CD4-positive, CD25-positive, alpha-beta regulatory T cell (primary cell): ENCODE measurements at regions not wholly inside any gene's neighbourhood (a gene's known extent, or its start where the extent isn't known, plus 50 kb on each side); places are given as distances from the start of the nearest gene placed in this dataset.

Source experiments
- ATAC-seq, 2 donors: fragments of 150-1000 bp; cut with Tn5 transposase; one replicate each; pipeline ENCODE4 v1.10.0; 2021; ENCODE audit warnings: low read depth in 2 of 2, moderate number of reproducible peaks in 2 of 2, moderate library complexity in 1 of 2
- DNase-seq, 3 donors: peaks; one replicate each; pipeline versions ENCODE4 v3.0.0 to v3.0.0-alpha.2; 2012 to 2022; ENCODE audit warnings: mixed read lengths in 1 of 3
- H3K27ac ChIP-seq: one replicate; pipeline ENCODE4 v1.7.0; 2013; ENCODE audit warnings: mild to moderate bottlenecking, low read length; ENCODE audit not compliant: insufficient read depth, poor library complexity, severe bottlenecking
- H3K27me3 ChIP-seq: one replicate; pipeline ENCODE4 v1.7.0; 2013; ENCODE audit warnings: low read length; ENCODE audit not compliant: control insufficient read depth, insufficient read depth
- H3K36me3 ChIP-seq: one replicate; pipeline ENCODE4 v1.7.0; 2013; ENCODE audit warnings: mild to moderate bottlenecking, low read length, moderate library complexity; ENCODE audit not compliant: control insufficient read depth, insufficient read depth
- H3K4me1 ChIP-seq: 2 replicates; pipeline ENCODE4 v1.7.0; 2013; ENCODE audit warnings: mild to moderate bottlenecking, low read length; ENCODE audit not compliant: insufficient read depth, control insufficient read depth, poor library complexity, severe bottlenecking
- H3K4me3 ChIP-seq: one replicate; pipeline ENCODE4 v1.7.0; 2013; ENCODE audit warnings: low read depth, mild to moderate bottlenecking, low read length, moderate library complexity
- H3K9me3 ChIP-seq, 2 experiments: 1 replicate in 1 of 2; 2 replicates in 1 of 2; pipeline ENCODE4 v1.7.0; 2013; ENCODE audit warnings: low read length in 2 of 2, mild to moderate bottlenecking in 1 of 2, moderate library complexity in 1 of 2; ENCODE audit not compliant: control insufficient read depth in 2 of 2
- H3K27ac Mint-ChIP-seq, 3 donors: one replicate each; pipeline ENCODE4 v1.8.0; 2020 to 2022; ENCODE audit warnings: mild to moderate bottlenecking in 3 of 3, mixed read lengths in 3 of 3, moderate library complexity in 2 of 3
- H3K27me3 Mint-ChIP-seq: one replicate; pipeline ENCODE4 v1.8.0; 2022; ENCODE audit warnings: mild to moderate bottlenecking, mixed read lengths
- H3K36me3 Mint-ChIP-seq: one replicate; pipeline ENCODE4 v1.8.0; 2020; ENCODE audit warnings: mixed read lengths
- H3K4me1 Mint-ChIP-seq, 4 donors: one replicate each; pipeline ENCODE4 v1.8.0; 2020 to 2022; ENCODE audit warnings: mixed read lengths in 4 of 4, mild to moderate bottlenecking in 1 of 4
- H3K4me3 Mint-ChIP-seq, 4 donors: one replicate each; pipeline ENCODE4 v1.8.0; 2020 to 2022; ENCODE audit warnings: mild to moderate bottlenecking in 4 of 4, mixed read lengths in 4 of 4, moderate library complexity in 3 of 4
- H3K9me3 Mint-ChIP-seq, 7 donors: one replicate each; pipeline ENCODE4 v1.8.0; 2020 to 2022; ENCODE audit warnings: mixed read lengths in 7 of 7, mild to moderate bottlenecking in 3 of 7, moderate library complexity in 2 of 7

GRCh38 chr7:68688416-68689086 lies 909.7 kb upstream of the AUTS2 start:
- no peak for DNase-seq
- Mint-ChIP-seq H3K9me3 (peaks cover 0 to 22% (median 14%) of the 10 kb centered on the region in 7 donors), H3K4me1 (no peaks in the 10 kb centered on the region), H3K4me3 (no peak overlapping the region), H3K36me3 (no peaks in the 10 kb centered on the region), H3K27ac (no peak overlapping the region), H3K27me3 (no peaks in the 10 kb centered on the region)
- no peaks in the 10 kb centered on the region for H3K36me3 ChIP-seq
- no peak overlapping the region for H3K4me3 ChIP-seq
- H3K27ac ChIP-seq, result no peak overlapping the region
- no peak for ATAC-seq
- peaks cover 2 to 4% of the 10 kb centered on the region in 2 experiments for H3K9me3 ChIP-seq
- no peaks in the 10 kb centered on the region for H3K4me1 ChIP-seq
- no peaks in the 10 kb centered on the region for H3K27me3 ChIP-seq

GRCh38 chr7:68689087-68689433 lies 909.2 kb upstream of the AUTS2 start:
- H3K36me3 Mint-ChIP-seq, result no peaks in the 10 kb centered on the region
- no peaks in the 10 kb centered on the region for H3K27me3 Mint-ChIP-seq
- DNase-seq, result no peak
- Histone ChIP-seq H3K4me1 (no peaks in the 10 kb centered on the region), H3K36me3 (no peaks in the 10 kb centered on the region), H3K9me3 (peaks cover 2 to 4% of the 10 kb centered on the region in 2 experiments), H3K27me3 (no peaks in the 10 kb centered on the region), H3K4me3 (no peak overlapping the region), H3K27ac (no peak overlapping the region)
- H3K4me1 Mint-ChIP-seq, result no peaks in the 10 kb centered on the region
- H3K27ac Mint-ChIP-seq, result no peak overlapping the region
- no peak for ATAC-seq
- H3K9me3 Mint-ChIP-seq, result peaks cover 0 to 21% (median 14%) of the 10 kb centered on the region in 7 donors
- no peak overlapping the region for H3K4me3 Mint-ChIP-seq

GRCh38 chr7:68691261-68692216 lies 906.7 kb upstream of the AUTS2 start:
- Histone ChIP-seq H3K27ac (no peak overlapping the region), H3K36me3 (no peaks in the 10 kb centered on the region), H3K27me3 (no peaks in the 10 kb centered on the region), H3K9me3 (peaks cover 2 to 4% of the 10 kb centered on the region in 2 experiments), H3K4me1 (no peaks in the 10 kb centered on the region), H3K4me3 (no peak overlapping the region)
- no peak for DNase-seq
- Mint-ChIP-seq H3K4me1 (no peaks in the 10 kb centered on the region), H3K9me3 (peaks cover 0 to 30% (median 15%) of the 10 kb centered on the region in 7 donors), H3K27ac (no peak overlapping the region), H3K27me3 (no peaks in the 10 kb centered on the region), H3K4me3 (no peak overlapping the region), H3K36me3 (no peaks in the 10 kb centered on the region)
- ATAC-seq, result no peak

GRCh38 chr7:68692511-68692910 lies 905.8 kb upstream of the AUTS2 start:
- no peaks in the 10 kb centered on the region for H3K27me3 ChIP-seq
- peaks cover 2 to 4% of the 10 kb centered on the region in 2 experiments for H3K9me3 ChIP-seq
- H3K4me1 ChIP-seq, result no peaks in the 10 kb centered on the region
- no peaks in the 10 kb centered on the region for H3K36me3 Mint-ChIP-seq
- no peak overlapping the region for H3K27ac ChIP-seq
- H3K27ac Mint-ChIP-seq, result no peak overlapping the region
- no peaks in the 10 kb centered on the region for H3K4me1 Mint-ChIP-seq
- H3K36me3 ChIP-seq, result no peaks in the 10 kb centered on the region
- no peak overlapping the region for H3K4me3 Mint-ChIP-seq
- H3K9me3 Mint-ChIP-seq, result peaks cover 0 to 34% (median 17%) of the 10 kb centered on the region in 7 donors
- ATAC-seq (no peak), DNase-seq (no peak)
- no peak overlapping the region for H3K4me3 ChIP-seq
- H3K27me3 Mint-ChIP-seq, result no peaks in the 10 kb centered on the region

GRCh38 chr7:68694656-68695055 lies 903.6 kb upstream of the AUTS2 start:
- DNase-seq (no peak), ATAC-seq (no peak)
- no peaks in the 10 kb centered on the region for H3K4me1 ChIP-seq
- Mint-ChIP-seq H3K4me1 (no peaks in the 10 kb centered on the region), H3K9me3 (peaks cover 0 to 32% (median 10%) of the 10 kb centered on the region in 7 donors), H3K4me3 (no peak overlapping the region), H3K36me3 (no peaks in the 10 kb centered on the region), H3K27ac (no peak overlapping the region), H3K27me3 (no peaks in the 10 kb centered on the region)
- peaks cover 0 to 2% of the 10 kb centered on the region in 2 experiments for H3K9me3 ChIP-seq
- H3K27me3 ChIP-seq, result no peaks in the 10 kb centered on the region
- H3K4me3 ChIP-seq, result no peak overlapping the region
- no peaks in the 10 kb centered on the region for H3K36me3 ChIP-seq
- H3K27ac ChIP-seq, result no peak overlapping the region

GRCh38 chr7:68697796-68698280 lies 900.4 kb upstream of the AUTS2 start:
- no peak overlapping the region for H3K4me3 ChIP-seq

GRCh38 chr7:68699090-68699711 lies 899.1 kb upstream of the AUTS2 start:
- Histone ChIP-seq H3K36me3 (no peaks in the 10 kb centered on the region), H3K27ac (no peak overlapping the region), H3K4me1 (no peaks in the 10 kb centered on the region), H3K4me3 (no peak overlapping the region), H3K27me3 (no peaks in the 10 kb centered on the region), H3K9me3 (peaks cover 0 to 3% of the 10 kb centered on the region in 2 experiments)
- no peak for DNase-seq
- no peaks in the 10 kb centered on the region for H3K27me3 Mint-ChIP-seq
- no peak overlapping the region for H3K4me3 Mint-ChIP-seq
- ATAC-seq, result no peak
- H3K4me1 Mint-ChIP-seq, result no peaks in the 10 kb centered on the region
- H3K27ac Mint-ChIP-seq, result no peak overlapping the region
- peaks cover 0 to 27% (median 13%) of the 10 kb centered on the region in 7 donors for H3K9me3 Mint-ChIP-seq
- H3K36me3 Mint-ChIP-seq, result no peaks in the 10 kb centered on the region

More at GRCh38 chr7:68697796-68698280, 900.4 kb upstream of the AUTS2 start:
- ATAC-seq, result no peak
- no peak for DNase-seq
- Histone ChIP-seq H3K9me3 (peaks cover 0 to 3% of the 10 kb centered on the region in 2 experiments), H3K4me1 (no peaks in the 10 kb centered on the region), H3K36me3 (no peaks in the 10 kb centered on the region), H3K27ac (no peak overlapping the region), H3K27me3 (no peaks in the 10 kb centered on the region)
- no peaks in the 10 kb centered on the region for H3K27me3 Mint-ChIP-seq
- no peak overlapping the region for H3K27ac Mint-ChIP-seq
- H3K4me1 Mint-ChIP-seq, result no peaks in the 10 kb centered on the region
- no peak overlapping the region for H3K4me3 Mint-ChIP-seq
- peaks cover 0 to 28% (median 8%) of the 10 kb centered on the region in 7 donors for H3K9me3 Mint-ChIP-seq
- no peaks in the 10 kb centered on the region for H3K36me3 Mint-ChIP-seq
